ENCODE measurements at regions not wholly inside any gene's neighbourhood (a gene's known extent, or its start where the extent isn't known, plus 50 kb on each side); places are given as distances from the start of the nearest gene placed in this dataset.

GRCh38 chr9:93898026-93898425, 57.1 kb downstream of the BARX1 start:
- H3K4me1 ChIP-seq: no peaks in the 10 kb centered on the region
- H3K27ac ChIP-seq: no peak overlapping the region
- H3K36me3 ChIP-seq: no peaks in the 10 kb centered on the region
- H3K4me3 ChIP-seq: no peak overlapping the region
- no peaks in the 10 kb centered on the region for H3K27me3 ChIP-seq
- intact Hi-C loops (cut with DNase I): no loop called here
- H3K9me3 ChIP-seq: no peaks in the 10 kb centered on the region
- DNase-seq: no peak
- H3K9ac ChIP-seq (ENCODE audit: low read depth in 2 of 2, low read length in 2 of 2): no peak overlapping the region
- no peak for TF ChIP-seq CTCF (IDR thresholded peaks at IDR 0.05)

GRCh38 chr9:93897075-93897970, 57.8 kb downstream of the BARX1 start:
- no peaks in the 10 kb centered on the region for H3K4me1 ChIP-seq
- H3K9me3 ChIP-seq: no peaks in the 10 kb centered on the region
- H3K36me3 ChIP-seq: no peaks in the 10 kb centered on the region
- no peak overlapping the region for H3K4me3 ChIP-seq
- no peak for TF ChIP-seq CTCF (IDR thresholded peaks at IDR 0.05)
- H3K27ac ChIP-seq: no peak overlapping the region
- intact Hi-C loops (cut with DNase I): no loop called here
- DNase-seq: no peak
- no peaks in the 10 kb centered on the region for H3K27me3 ChIP-seq
- H3K9ac ChIP-seq (ENCODE audit: low read depth in 2 of 2, low read length in 2 of 2): no peak overlapping the region

GRCh38 chr9:93896496-93897033, 58.6 kb downstream of the BARX1 start:
- no peak overlapping the region for H3K9ac ChIP-seq (ENCODE audit: low read depth in 2 of 2, low read length in 2 of 2)
- TF ChIP-seq CTCF (IDR thresholded peaks at IDR 0.05): no peak
- no peak overlapping the region for H3K27ac ChIP-seq
- H3K4me1 ChIP-seq: no peaks in the 10 kb centered on the region
- H3K36me3 ChIP-seq: no peaks in the 10 kb centered on the region
- intact Hi-C loops (cut with DNase I): no loop called here
- no peak overlapping the region for H3K4me3 ChIP-seq
- no peaks in the 10 kb centered on the region for H3K27me3 ChIP-seq
- DNase-seq: no peak
- H3K9me3 ChIP-seq: no peaks in the 10 kb centered on the region

- no peak for DNase-seq
- H3K36me3 ChIP-seq: no peaks in the 10 kb centered on the region
- H3K27ac ChIP-seq: no peak overlapping the region
- no peak for TF ChIP-seq CTCF (IDR thresholded peaks at IDR 0.05)
- no peaks in the 10 kb centered on the region for H3K4me1 ChIP-seq
- H3K9me3 ChIP-seq: no peaks in the 10 kb centered on the region
- no peak overlapping the region for H3K9ac ChIP-seq (ENCODE audit: low read depth in 2 of 2, low read length in 2 of 2)
- H3K4me3 ChIP-seq: no peak overlapping the region
- intact Hi-C loops (cut with DNase I): no loop called here
- no peaks in the 10 kb centered on the region for H3K27me3 ChIP-seq
These were observed 59.1 kb downstream of the BARX1 start for GRCh38 chr9:93896093-93896492.

- Histone ChIP-seq H3K4me3 (no peak overlapping the region), H3K27me3 (no peaks in the 10 kb centered on the region), H3K27ac (no peak overlapping the region), H3K9ac (ENCODE audit: low read depth in 2 of 2, low read length in 2 of 2) (no peak overlapping the region), H3K4me1 (no peaks in the 10 kb centered on the region), H3K9me3 (no peaks in the 10 kb centered on the region), H3K36me3 (no peaks in the 10 kb centered on the region)
- no peak for DNase-seq
- intact Hi-C loops (cut with DNase I): no loop called here
- no peak for TF ChIP-seq CTCF (IDR thresholded peaks at IDR 0.05)
These were observed 59.6 kb downstream of the BARX1 start for GRCh38 chr9:93895535-93895934.

Measured in colonic mucosa (tissue), 4 donors.